Liver (tissue), 8 donors: ENCODE measurements at regions not wholly inside any gene's neighbourhood (a gene's known extent, or its start where the extent isn't known, plus 50 kb on each side); places are given as distances from the start of the nearest gene placed in this dataset.

Experiments
- DNase-seq: peaks from one replicate; pipeline ENCODE4 v3.0.0-alpha.2; 2017; ENCODE audit warnings: low spot score
- H3K27ac ChIP-seq, 2 donors: one replicate each; pipeline ENCODE4 v1.7.0; 2013; ENCODE audit warnings: inconsistent platforms in 2 of 2, low read length in 2 of 2, control low read depth in 1 of 2, low read depth in 1 of 2, mild to moderate bottlenecking in 1 of 2
- H3K27me3 ChIP-seq, 4 donors: one replicate each; pipeline versions ENCODE4 v1.6.1 to v1.7.0; 2013; ENCODE audit warnings: low read length in 3 of 4, inconsistent platforms in 1 of 4, mild to moderate bottlenecking in 1 of 4, moderate library complexity in 1 of 4; ENCODE audit not compliant: control insufficient read depth in 4 of 4, insufficient read depth in 4 of 4
- H3K36me3 ChIP-seq, 4 donors: one replicate each; pipeline versions ENCODE4 v1.6.1 to v1.7.0; 2013; ENCODE audit warnings: low read length in 3 of 4, mild to moderate bottlenecking in 3 of 4, low read depth in 1 of 4, moderate library complexity in 1 of 4; ENCODE audit not compliant: control insufficient read depth in 4 of 4, insufficient read depth in 3 of 4
- H3K4me1 ChIP-seq, 4 donors: one replicate each; pipeline versions ENCODE4 v1.6.1 to v1.7.0; 2013; ENCODE audit warnings: low read length in 3 of 4, mild to moderate bottlenecking in 3 of 4, moderate library complexity in 1 of 4; ENCODE audit not compliant: control insufficient read depth in 4 of 4, insufficient read depth in 4 of 4
- H3K4me3 ChIP-seq, 3 donors: one replicate each; pipeline versions ENCODE4 v1.6.1 to v1.7.0; 2013; ENCODE audit warnings: low read length in 3 of 3, control low read depth in 1 of 3, low read depth in 1 of 3, mild to moderate bottlenecking in 1 of 3
- H3K9ac ChIP-seq, 2 donors: one replicate each; pipeline ENCODE4 v1.7.0; 2013; ENCODE audit warnings: low read length in 2 of 2, mild to moderate bottlenecking in 2 of 2, moderate library complexity in 2 of 2, control low read depth in 1 of 2, low read depth in 1 of 2
- H3K9me3 ChIP-seq, 4 donors: one replicate each; pipeline versions ENCODE4 v1.6.1 to v1.7.0; 2013; ENCODE audit warnings: low read length in 3 of 4; ENCODE audit not compliant: control insufficient read depth in 4 of 4
- ATF3 ChIP-seq: IDR thresholded peaks from 2 replicates; pipeline ENCODE4 v1.6.1; 2016; ENCODE audit warnings: antibody characterized with exemption
- CTCF ChIP-seq: fragments of 150-350 bp; IDR thresholded peaks from 2 replicates; pipeline ENCODE4 v1.5.1; 2017; ENCODE audit warnings: improper control_type of control experiment, low read depth, low read length; ENCODE audit not compliant: missing input control
- EGR1 ChIP-seq, 2 donors: IDR thresholded peaks; 2 replicates each; pipeline ENCODE4 v1.6.1; 2016 to 2018; ENCODE audit warnings: antibody characterized with exemption in 2 of 2, low read depth in 2 of 2
- FOXA1 ChIP-seq: IDR thresholded peaks from 2 replicates; pipeline ENCODE4 v1.6.1; 2016; ENCODE audit warnings: antibody characterized with exemption
- FOXA2 ChIP-seq: IDR thresholded peaks from 2 replicates; pipeline ENCODE4 v1.6.1; 2016; ENCODE audit warnings: antibody characterized with exemption
- GABPA ChIP-seq, 2 donors: IDR thresholded peaks in 1 of 2; conservative IDR thresholded peaks in 1 of 2; 2 replicates each; pipeline ENCODE4 v1.6.1; 2016; ENCODE audit warnings: antibody characterized with exemption in 2 of 2, mild to moderate bottlenecking in 1 of 2, moderate library complexity in 1 of 2
- HNF4A ChIP-seq, 2 donors: conservative IDR thresholded peaks; 2 replicates each; pipeline ENCODE4 v1.6.1; 2016; ENCODE audit warnings: antibody characterized with exemption in 2 of 2, mild to moderate bottlenecking in 2 of 2
- HNF4G ChIP-seq: IDR thresholded peaks from 2 replicates; pipeline ENCODE4 v1.6.1; 2016; ENCODE audit warnings: antibody characterized with exemption
- MAX ChIP-seq: IDR thresholded peaks from 2 replicates; pipeline ENCODE4 v1.6.1; 2016; ENCODE audit warnings: antibody characterized with exemption
- NR2F2 ChIP-seq: IDR thresholded peaks from 2 replicates; pipeline ENCODE4 v1.6.1; 2016; ENCODE audit warnings: antibody characterized with exemption
- RAD21 ChIP-seq, 2 donors: IDR thresholded peaks; 2 replicates each; pipeline ENCODE4 v1.6.1; 2016; ENCODE audit warnings: antibody characterized with exemption in 2 of 2, mild to moderate bottlenecking in 2 of 2
- REST ChIP-seq: IDR thresholded peaks from 2 replicates; pipeline ENCODE4 v1.6.1; 2016; ENCODE audit warnings: antibody characterized with exemption, mild to moderate bottlenecking
- RXRA ChIP-seq, 2 donors: IDR thresholded peaks; 2 replicates each; pipeline ENCODE4 v1.6.1; 2017 to 2018; ENCODE audit warnings: antibody characterized with exemption in 2 of 2, mild to moderate bottlenecking in 1 of 2
- SP1 ChIP-seq: IDR thresholded peaks from 2 replicates; pipeline ENCODE4 v1.6.1; 2018; ENCODE audit warnings: antibody characterized with exemption, mild to moderate bottlenecking
- TAF1 ChIP-seq: conservative IDR thresholded peaks from 2 replicates; pipeline ENCODE4 v1.6.1; 2016; ENCODE audit warnings: antibody characterized with exemption, mild to moderate bottlenecking
- YY1 ChIP-seq: IDR thresholded peaks from 2 replicates; pipeline ENCODE4 v1.6.1; 2016; ENCODE audit warnings: antibody characterized with exemption, mild to moderate bottlenecking
- WGBS: extraction: QIAGEN DNeasy Blood & Tissue Kit; methylation state at CpG from one replicate; pipeline ENCODE4 v1.1.7; 2013; 5-methylcytosine and 5-hydroxymethylcytosine counted together
- donor health status: healthy.
- donor health status: healthy.
- donor health status: healthy.
- donor health status: healthy.
- donor health status: healthy.

DNA sequence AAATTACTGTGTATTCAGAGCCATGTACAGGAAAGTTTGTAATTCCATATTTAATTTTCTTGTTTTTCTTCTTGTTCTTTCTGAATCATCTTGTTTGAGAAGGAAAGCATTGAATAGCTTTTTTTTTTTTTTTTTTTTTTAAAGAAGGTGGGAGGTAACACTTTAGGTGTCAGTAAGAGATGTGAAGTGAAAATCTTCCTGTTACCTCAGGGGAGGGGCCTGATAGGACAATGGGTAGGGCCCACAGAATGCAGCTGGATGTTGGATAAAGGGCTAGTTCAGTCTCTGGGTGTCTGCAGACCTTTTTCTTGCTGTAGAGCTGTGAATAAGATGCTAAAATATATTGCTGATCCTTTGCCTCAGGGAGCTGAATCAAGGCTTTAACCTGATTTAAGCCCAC lies 317.4 kb downstream of the MAN2A1 start:
- H3K27me3 ChIP-seq, result no peaks in the 10 kb centered on the region
- no peaks in the 10 kb centered on the region for H3K9me3 ChIP-seq
- no peaks in the 10 kb centered on the region for H3K36me3 ChIP-seq
- no peak for DNase-seq
- H3K9ac ChIP-seq, result no peak overlapping the region
- H3K27ac ChIP-seq, result no peak overlapping the region
- TF ChIP-seq CTCF (no peak), RAD21 (IDR thresholded peaks at IDR 0.05) (no peak), EGR1 (IDR thresholded peaks at IDR 0.05; ENCODE audit: low read depth in 2 of 2) (no peak), SP1 (no peak), HNF4A (conservative IDR thresholded peaks at IDR 0.05) (no peak), TAF1 (no peak), FOXA1 (no peak)
- H3K4me1 ChIP-seq, result peaks cover 0 to 5% (median 2%) of the 10 kb centered on the region in 4 donors
- no peak overlapping the region for H3K4me3 ChIP-seq

DNA sequence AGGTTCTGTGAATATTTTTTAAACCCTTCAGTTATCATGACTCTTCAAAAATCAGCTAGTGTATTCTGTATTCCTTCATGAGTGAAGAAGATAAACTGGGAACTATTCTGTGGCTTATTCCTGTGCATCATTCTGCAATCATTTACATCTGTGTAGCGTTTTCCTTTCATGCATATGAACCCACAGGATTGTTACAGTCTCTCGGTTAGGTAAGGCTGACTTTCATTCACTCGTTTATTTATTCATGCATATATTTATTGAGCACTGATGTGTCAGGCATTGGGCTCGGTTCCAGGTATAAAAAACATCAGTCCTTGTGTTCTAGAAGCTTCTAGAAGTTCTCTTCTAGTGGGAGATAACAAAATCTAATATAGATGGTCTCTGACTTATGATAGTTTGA lies 318.4 kb downstream of the MAN2A1 start:
- no peaks in the 10 kb centered on the region for H3K36me3 ChIP-seq
- DNase-seq, result no peak
- H3K9me3 ChIP-seq, result no peaks in the 10 kb centered on the region
- no peaks in the 10 kb centered on the region for H3K4me1 ChIP-seq
- H3K27me3 ChIP-seq, result no peaks in the 10 kb centered on the region
- no peak overlapping the region for H3K27ac ChIP-seq
- WGBS, result 87% methylated on average over 4 of the region's 4 CpGs
- no peak overlapping the region for H3K4me3 ChIP-seq
- H3K9ac ChIP-seq, result no peak overlapping the region
- TF ChIP-seq CTCF (no peak), RAD21 (IDR thresholded peaks at IDR 0.05) (no peak), HNF4A (conservative IDR thresholded peaks at IDR 0.05) (no peak), HNF4G (no peak), SP1 (no peak), TAF1 (no peak), NR2F2 (no peak), FOXA2 (no peak), RXRA (IDR thresholded peaks at IDR 0.05) (no peak), ATF3 (no peak), EGR1 (IDR thresholded peaks at IDR 0.05; ENCODE audit: low read depth in 2 of 2) (no peak), YY1 (no peak), REST (no peak), MAX (no peak), GABPA (IDR thresholded peaks at IDR 0.05 in 1 of 2, conservative IDR thresholded peaks at IDR 0.05 in 1 of 2) (no peak)
